ENCODE measurements at regions not wholly inside any gene's neighbourhood (a gene's known extent, or its start where the extent isn't known, plus 50 kb on each side); places are given as distances from the start of the nearest gene placed in this dataset.

DNA sequence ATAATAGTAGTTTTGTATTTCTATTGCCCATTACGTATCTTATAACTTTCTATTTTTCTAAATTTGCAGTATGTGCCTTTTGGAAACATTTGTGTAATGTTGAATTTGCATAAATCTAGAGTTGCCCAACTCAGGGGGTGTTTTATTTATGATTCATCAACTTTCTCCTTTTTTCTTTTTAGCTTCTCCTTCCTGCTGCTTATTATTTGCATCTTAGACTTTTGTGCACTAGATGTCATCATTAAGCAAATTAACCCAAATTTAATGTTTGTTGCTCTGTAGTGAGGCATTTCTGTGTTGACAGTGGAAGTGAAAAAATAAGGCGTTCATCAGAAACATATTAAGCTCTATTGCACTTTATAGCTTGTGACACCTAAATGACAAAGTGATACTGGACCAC is 56.2 kb upstream of the ZBED5 start (continued):
- TF ChIP-seq, protein P1, sequence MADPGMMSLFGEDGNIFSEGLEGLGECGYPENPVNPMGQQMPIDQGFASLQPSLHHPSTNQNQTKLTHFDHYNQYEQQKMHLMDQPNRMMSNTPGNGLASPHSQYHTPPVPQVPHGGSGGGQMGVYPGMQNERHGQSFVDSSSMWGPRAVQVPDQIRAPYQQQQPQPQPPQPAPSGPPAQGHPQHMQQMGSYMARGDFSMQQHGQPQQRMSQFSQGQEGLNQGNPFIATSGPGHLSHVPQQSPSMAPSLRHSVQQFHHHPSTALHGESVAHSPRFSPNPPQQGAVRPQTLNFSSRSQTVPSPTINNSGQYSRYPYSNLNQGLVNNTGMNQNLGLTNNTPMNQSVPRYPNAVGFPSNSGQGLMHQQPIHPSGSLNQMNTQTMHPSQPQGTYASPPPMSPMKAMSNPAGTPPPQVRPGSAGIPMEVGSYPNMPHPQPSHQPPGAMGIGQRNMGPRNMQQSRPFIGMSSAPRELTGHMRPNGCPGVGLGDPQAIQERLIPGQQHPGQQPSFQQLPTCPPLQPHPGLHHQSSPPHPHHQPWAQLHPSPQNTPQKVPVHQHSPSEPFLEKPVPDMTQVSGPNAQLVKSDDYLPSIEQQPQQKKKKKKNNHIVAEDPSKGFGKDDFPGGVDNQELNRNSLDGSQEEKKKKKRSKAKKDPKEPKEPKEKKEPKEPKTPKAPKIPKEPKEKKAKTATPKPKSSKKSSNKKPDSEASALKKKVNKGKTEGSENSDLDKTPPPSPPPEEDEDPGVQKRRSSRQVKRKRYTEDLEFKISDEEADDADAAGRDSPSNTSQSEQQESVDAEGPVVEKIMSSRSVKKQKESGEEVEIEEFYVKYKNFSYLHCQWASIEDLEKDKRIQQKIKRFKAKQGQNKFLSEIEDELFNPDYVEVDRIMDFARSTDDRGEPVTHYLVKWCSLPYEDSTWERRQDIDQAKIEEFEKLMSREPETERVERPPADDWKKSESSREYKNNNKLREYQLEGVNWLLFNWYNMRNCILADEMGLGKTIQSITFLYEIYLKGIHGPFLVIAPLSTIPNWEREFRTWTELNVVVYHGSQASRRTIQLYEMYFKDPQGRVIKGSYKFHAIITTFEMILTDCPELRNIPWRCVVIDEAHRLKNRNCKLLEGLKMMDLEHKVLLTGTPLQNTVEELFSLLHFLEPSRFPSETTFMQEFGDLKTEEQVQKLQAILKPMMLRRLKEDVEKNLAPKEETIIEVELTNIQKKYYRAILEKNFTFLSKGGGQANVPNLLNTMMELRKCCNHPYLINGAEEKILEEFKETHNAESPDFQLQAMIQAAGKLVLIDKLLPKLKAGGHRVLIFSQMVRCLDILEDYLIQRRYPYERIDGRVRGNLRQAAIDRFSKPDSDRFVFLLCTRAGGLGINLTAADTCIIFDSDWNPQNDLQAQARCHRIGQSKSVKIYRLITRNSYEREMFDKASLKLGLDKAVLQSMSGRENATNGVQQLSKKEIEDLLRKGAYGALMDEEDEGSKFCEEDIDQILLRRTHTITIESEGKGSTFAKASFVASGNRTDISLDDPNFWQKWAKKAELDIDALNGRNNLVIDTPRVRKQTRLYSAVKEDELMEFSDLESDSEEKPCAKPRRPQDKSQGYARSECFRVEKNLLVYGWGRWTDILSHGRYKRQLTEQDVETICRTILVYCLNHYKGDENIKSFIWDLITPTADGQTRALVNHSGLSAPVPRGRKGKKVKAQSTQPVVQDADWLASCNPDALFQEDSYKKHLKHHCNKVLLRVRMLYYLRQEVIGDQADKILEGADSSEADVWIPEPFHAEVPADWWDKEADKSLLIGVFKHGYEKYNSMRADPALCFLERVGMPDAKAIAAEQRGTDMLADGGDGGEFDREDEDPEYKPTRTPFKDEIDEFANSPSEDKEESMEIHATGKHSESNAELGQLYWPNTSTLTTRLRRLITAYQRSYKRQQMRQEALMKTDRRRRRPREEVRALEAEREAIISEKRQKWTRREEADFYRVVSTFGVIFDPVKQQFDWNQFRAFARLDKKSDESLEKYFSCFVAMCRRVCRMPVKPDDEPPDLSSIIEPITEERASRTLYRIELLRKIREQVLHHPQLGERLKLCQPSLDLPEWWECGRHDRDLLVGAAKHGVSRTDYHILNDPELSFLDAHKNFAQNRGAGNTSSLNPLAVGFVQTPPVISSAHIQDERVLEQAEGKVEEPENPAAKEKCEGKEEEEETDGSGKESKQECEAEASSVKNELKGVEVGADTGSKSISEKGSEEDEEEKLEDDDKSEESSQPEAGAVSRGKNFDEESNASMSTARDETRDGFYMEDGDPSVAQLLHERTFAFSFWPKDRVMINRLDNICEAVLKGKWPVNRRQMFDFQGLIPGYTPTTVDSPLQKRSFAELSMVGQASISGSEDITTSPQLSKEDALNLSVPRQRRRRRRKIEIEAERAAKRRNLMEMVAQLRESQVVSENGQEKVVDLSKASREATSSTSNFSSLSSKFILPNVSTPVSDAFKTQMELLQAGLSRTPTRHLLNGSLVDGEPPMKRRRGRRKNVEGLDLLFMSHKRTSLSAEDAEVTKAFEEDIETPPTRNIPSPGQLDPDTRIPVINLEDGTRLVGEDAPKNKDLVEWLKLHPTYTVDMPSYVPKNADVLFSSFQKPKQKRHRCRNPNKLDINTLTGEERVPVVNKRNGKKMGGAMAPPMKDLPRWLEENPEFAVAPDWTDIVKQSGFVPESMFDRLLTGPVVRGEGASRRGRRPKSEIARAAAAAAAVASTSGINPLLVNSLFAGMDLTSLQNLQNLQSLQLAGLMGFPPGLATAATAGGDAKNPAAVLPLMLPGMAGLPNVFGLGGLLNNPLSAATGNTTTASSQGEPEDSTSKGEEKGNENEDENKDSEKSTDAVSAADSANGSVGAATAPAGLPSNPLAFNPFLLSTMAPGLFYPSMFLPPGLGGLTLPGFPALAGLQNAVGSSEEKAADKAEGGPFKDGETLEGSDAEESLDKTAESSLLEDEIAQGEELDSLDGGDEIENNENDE (IDR thresholded peaks at IDR 0.05; ENCODE audit: insufficient replicate concordance, low read length): no peak

Data from H1 (cell line).